Gastroesophageal sphincter (tissue), 4 donors: ENCODE measurements at regions not wholly inside any gene's neighbourhood (a gene's known extent, or its start where the extent isn't known, plus 50 kb on each side); places are given as distances from the start of the nearest gene placed in this dataset.

ENCODE experiments used
- ATAC-seq: fragments of 150-250 bp; one replicate; pipeline ENCODE4 v1.9.1; 2016; ENCODE audit warnings: mild to moderate bottlenecking, moderate library complexity
- H3K27ac ChIP-seq, 4 donors: fragments of 200-600 bp; sonication (generic) in 3 of 4; 1 replicate in 3 of 4; 2 replicates in 1 of 4; pipeline ENCODE4 v1.5.1; 2016 to 2019
- H3K27me3 ChIP-seq: fragments of 200-600 bp; sonication (generic); one replicate; pipeline ENCODE4 v1.5.1; 2019
- H3K36me3 ChIP-seq, 2 donors: fragments of 200-600 bp; sonication (generic); one replicate each; pipeline ENCODE4 v1.5.1; 2019; ENCODE audit warnings: control low read depth in 1 of 2
- H3K4me1 ChIP-seq, 3 donors: fragments of 200-600 bp; sonication (generic); 1 replicate in 2 of 3; 2 replicates in 1 of 3; pipeline ENCODE4 v1.5.1; 2016 to 2019; ENCODE audit warnings: control low read depth in 2 of 3
- H3K4me3 ChIP-seq, 2 donors: fragments of 200-600 bp; sonication (generic); one replicate each; pipeline ENCODE4 v1.5.1; 2019; ENCODE audit warnings: mild to moderate bottlenecking in 1 of 2, moderate library complexity in 1 of 2
- H3K9me3 ChIP-seq, 3 donors: fragments of 200-600 bp; sonication (generic); one replicate each; pipeline ENCODE4 v1.5.1; 2017 to 2019; ENCODE audit warnings: control low read depth in 2 of 3
- EP300 ChIP-seq: sonication (generic); formaldehyde crosslinking; IDR thresholded peaks from one replicate; pipeline ENCODE4 v1.6.1; 2017; ENCODE audit warnings: antibody characterized with exemption, mild to moderate bottlenecking
- POLR2A ChIP-seq, 2 donors: fragments of 450-650 bp; IDR thresholded peaks; one replicate each; pipeline ENCODE4 v1.6.1; 2017; ENCODE audit warnings: antibody characterized with exemption in 2 of 2, mild to moderate bottlenecking in 2 of 2, moderate library complexity in 1 of 2
- POLR2AphosphoS5 ChIP-seq: sonication (generic); formaldehyde crosslinking; IDR thresholded peaks from one replicate; pipeline ENCODE4 v1.6.1; 2017; ENCODE audit warnings: antibody characterized with exemption
- WGBS, 2 donors: methylation state at CpG; one replicate each; pipeline ENCODE4 v1.1.5; 2018; ENCODE audit warnings: low coverage in 1 of 2; 5-methylcytosine and 5-hydroxymethylcytosine counted together
- TF ChIP-seq, protein P1 (sequence below), 4 experiments: fragments of 200-600 bp in 2 of 4; fragments of 450-650 bp in 2 of 4; sonication (generic) in 1 of 4; IDR thresholded peaks; one replicate each; pipeline ENCODE4 v1.5.1; 2017 to 2019; ENCODE audit warnings: antibody characterized with exemption in 4 of 4, mild to moderate bottlenecking in 2 of 4, moderate library complexity in 2 of 4

DNA sequence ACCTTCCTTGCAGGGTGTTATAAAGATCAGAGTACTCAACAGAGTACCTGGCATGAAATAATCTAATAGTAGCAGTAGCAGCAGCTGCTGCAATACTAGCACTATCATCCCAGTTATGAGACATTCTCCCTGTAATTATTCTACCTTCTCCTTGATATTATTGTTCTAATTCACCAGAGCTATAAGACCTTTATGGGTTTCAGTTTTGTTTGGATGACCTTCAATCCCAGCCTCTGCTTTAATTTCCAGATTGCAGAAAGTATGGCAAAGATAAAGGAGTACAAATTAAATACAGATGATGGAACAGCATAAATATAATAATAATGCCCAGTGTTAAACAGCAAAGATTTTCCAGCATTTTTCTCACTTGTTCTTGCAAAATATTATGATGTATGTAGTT is 150.5 kb upstream of the MYLIP start:
- Histone ChIP-seq H3K4me3 (no peak overlapping the region), H3K27me3 (peaks cover 7% of the 10 kb centered on the region), H3K36me3 (no peaks in the 10 kb centered on the region), H3K9me3 (peaks cover 0 to 5% (median 0%) of the 10 kb centered on the region in 3 donors), H3K27ac (no peak overlapping the region), H3K4me1 (no peaks in the 10 kb centered on the region)
- no peak for ATAC-seq
- TF ChIP-seq, protein P1, sequence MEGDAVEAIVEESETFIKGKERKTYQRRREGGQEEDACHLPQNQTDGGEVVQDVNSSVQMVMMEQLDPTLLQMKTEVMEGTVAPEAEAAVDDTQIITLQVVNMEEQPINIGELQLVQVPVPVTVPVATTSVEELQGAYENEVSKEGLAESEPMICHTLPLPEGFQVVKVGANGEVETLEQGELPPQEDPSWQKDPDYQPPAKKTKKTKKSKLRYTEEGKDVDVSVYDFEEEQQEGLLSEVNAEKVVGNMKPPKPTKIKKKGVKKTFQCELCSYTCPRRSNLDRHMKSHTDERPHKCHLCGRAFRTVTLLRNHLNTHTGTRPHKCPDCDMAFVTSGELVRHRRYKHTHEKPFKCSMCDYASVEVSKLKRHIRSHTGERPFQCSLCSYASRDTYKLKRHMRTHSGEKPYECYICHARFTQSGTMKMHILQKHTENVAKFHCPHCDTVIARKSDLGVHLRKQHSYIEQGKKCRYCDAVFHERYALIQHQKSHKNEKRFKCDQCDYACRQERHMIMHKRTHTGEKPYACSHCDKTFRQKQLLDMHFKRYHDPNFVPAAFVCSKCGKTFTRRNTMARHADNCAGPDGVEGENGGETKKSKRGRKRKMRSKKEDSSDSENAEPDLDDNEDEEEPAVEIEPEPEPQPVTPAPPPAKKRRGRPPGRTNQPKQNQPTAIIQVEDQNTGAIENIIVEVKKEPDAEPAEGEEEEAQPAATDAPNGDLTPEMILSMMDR (IDR thresholded peaks at IDR 0.05): no peak
- TF ChIP-seq EP300: no peak
- no peak for TF ChIP-seq POLR2A (IDR thresholded peaks at IDR 0.05)
- TF ChIP-seq POLR2AphosphoS5: no peak

- Histone ChIP-seq H3K4me1 (no peaks in the 10 kb centered on the region), H3K36me3 (no peaks in the 10 kb centered on the region), H3K9me3 (peaks cover 0 to 11% (median 0%) of the 10 kb centered on the region in 3 donors), H3K27me3 (peaks cover 2% of the 10 kb centered on the region), H3K4me3 (no peak overlapping the region), H3K27ac (no peak overlapping the region)
- TF ChIP-seq POLR2A (IDR thresholded peaks at IDR 0.05) (no peak), EP300 (no peak), POLR2AphosphoS5 (no peak)
- TF ChIP-seq, protein P1 (IDR thresholded peaks at IDR 0.05): no peak
- 93 to 100% methylated on average over 1 of the region's 2 CpGs for WGBS, 2 donors
- no peak for ATAC-seq
Measured at GRCh38 chr6:15977050-15977449, 151.8 kb upstream of the MYLIP start.

DNA sequence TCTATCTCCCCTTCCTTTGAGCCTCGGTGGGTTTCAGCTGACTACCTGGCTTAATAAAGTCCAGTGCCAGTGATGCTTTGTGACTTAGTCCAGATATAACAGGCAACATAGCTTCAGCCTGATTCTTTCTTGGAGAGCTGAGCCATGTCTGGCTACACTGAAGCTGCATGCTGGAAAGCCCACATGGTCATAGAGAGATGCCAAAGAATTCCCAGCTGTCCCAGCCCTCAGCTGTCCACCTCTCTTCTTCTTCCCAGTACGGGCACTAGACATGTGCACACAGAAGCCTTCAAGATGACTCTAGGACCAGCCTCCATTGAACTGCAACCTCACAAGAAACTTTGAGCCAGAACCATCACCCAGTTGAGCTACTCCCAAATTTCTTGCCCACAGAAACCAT is 154.1 kb upstream of the MYLIP start:
- H3K27me3 ChIP-seq: no peaks in the 10 kb centered on the region
- no peaks in the 10 kb centered on the region for H3K36me3 ChIP-seq
- ATAC-seq: no peak
- no peaks in the 10 kb centered on the region for H3K4me1 ChIP-seq
- TF ChIP-seq POLR2A (IDR thresholded peaks at IDR 0.05) (no peak), POLR2AphosphoS5 (no peak), EP300 (no peak)
- TF ChIP-seq, protein P1 (IDR thresholded peaks at IDR 0.05): no peak
- H3K9me3 ChIP-seq: peaks cover 0 to 11% (median 0%) of the 10 kb centered on the region in 3 donors
- 63 to 100% methylated on average over 1 of the region's 2 CpGs for WGBS, 2 donors
- H3K4me3 ChIP-seq: no peak overlapping the region
- no peak overlapping the region for H3K27ac ChIP-seq

GRCh38 chr6:15970517-15970916 is 158.4 kb upstream of the MYLIP start:
- WGBS, 2 donors: 58 to 62% methylated on average over 3 of the region's 3 CpGs
- H3K4me1 ChIP-seq: no peaks in the 10 kb centered on the region

DNA sequence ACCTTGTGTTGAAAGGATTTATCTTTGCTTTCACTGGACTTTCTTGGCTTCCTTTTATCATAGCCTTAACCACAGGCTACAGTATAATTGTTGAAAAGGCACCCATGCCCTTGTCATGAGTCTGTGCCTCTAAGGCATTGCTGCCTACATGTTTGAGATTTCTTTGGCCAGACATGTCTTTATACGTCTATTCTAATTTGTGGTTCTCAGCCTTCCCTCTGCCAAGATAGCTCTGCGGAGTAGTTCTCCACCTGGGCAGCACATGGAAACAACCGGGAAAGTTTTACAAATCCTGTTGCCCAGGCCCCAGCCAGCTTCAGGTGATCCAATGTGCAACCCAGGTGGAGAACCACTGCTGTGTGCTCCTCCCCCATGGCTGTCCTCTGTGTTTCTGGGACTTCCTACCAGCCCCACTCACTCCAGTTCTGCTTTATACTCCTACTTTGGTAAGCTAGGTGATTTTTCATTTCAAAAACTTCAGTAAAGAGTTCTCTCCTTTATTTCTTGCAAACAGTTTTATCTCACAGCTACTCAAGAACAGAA is 159.6 kb upstream of the MYLIP start:
- 94 to 98% methylated on average over 3 of the region's 3 CpGs for WGBS, 2 donors
- H3K4me3 ChIP-seq: no peak overlapping the region
- H3K36me3 ChIP-seq: no peaks in the 10 kb centered on the region
- H3K27me3 ChIP-seq: no peaks in the 10 kb centered on the region
- no peak overlapping the region for H3K27ac ChIP-seq
- TF ChIP-seq EP300 (no peak), POLR2A (IDR thresholded peaks at IDR 0.05) (no peak), POLR2AphosphoS5 (no peak)
- TF ChIP-seq, protein P1 (IDR thresholded peaks at IDR 0.05): no peak
- peaks cover 0 to 11% (median 0%) of the 10 kb centered on the region in 3 donors for H3K9me3 ChIP-seq
- no peak for ATAC-seq
- H3K4me1 ChIP-seq: no peaks in the 10 kb centered on the region

More at GRCh38 chr6:15970517-15970916, 158.4 kb upstream of the MYLIP start:
- H3K27ac ChIP-seq: no peak overlapping the region
- TF ChIP-seq POLR2AphosphoS5: no peak
- TF ChIP-seq, protein P1 (IDR thresholded peaks at IDR 0.05): no peak
- TF ChIP-seq POLR2A (IDR thresholded peaks at IDR 0.05): no peak
- TF ChIP-seq EP300: no peak
- peaks cover 0 to 11% (median 0%) of the 10 kb centered on the region in 3 donors for H3K9me3 ChIP-seq
- no peaks in the 10 kb centered on the region for H3K36me3 ChIP-seq
- H3K4me3 ChIP-seq: no peak overlapping the region
- ATAC-seq: no peak
- H3K27me3 ChIP-seq: no peaks in the 10 kb centered on the region
